ENCODE measurements at regions not wholly inside any gene's neighbourhood (a gene's known extent, or its start where the extent isn't known, plus 50 kb on each side); places are given as distances from the start of the nearest gene placed in this dataset.

DNA sequence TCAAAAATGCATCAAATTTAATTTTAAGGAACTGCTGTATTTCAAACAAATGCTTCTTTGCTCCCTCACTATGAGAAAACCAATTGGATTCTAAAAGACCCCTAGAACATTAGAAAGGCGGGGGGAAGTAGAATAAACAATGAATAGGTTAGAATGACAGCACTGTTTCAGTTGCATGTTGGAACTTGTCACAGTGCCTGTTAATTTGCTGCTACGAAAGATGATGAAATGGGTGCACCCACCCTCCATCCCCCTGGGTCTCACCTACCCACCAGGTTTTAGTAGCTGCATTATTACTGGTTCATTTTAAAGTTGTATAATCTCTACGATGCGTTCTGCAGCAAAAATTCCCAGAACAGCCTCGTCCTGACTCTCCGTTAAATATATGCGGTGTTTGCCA lies 193.0 kb upstream of the COPS8 start (continued):
- TF ChIP-seq TFDP2 (CRISPR knock-in tag; IDR thresholded peaks at IDR 0.05) (no peak), USF2 (IDR thresholded peaks at IDR 0.05; ENCODE audit: low read depth, low read length) (no peak), USF2 (CRISPR knock-in tag; IDR thresholded peaks at IDR 0.05; ENCODE audit: borderline replicate concordance) (no peak), NFE2L1 (CRISPR knock-in tag; IDR thresholded peaks at IDR 0.05; ENCODE audit: borderline replicate concordance) (no peak), HNF4A (CRISPR knock-in tag; IDR thresholded peaks at IDR 0.05) (no peak), ZNF337 (CRISPR knock-in tag; IDR thresholded peaks at IDR 0.05; ENCODE audit: borderline replicate concordance, low read depth) (no peak), ELF1 (CRISPR knock-in tag; IDR thresholded peaks at IDR 0.05) (no peak)
- TF ChIP-seq, protein P1, sequence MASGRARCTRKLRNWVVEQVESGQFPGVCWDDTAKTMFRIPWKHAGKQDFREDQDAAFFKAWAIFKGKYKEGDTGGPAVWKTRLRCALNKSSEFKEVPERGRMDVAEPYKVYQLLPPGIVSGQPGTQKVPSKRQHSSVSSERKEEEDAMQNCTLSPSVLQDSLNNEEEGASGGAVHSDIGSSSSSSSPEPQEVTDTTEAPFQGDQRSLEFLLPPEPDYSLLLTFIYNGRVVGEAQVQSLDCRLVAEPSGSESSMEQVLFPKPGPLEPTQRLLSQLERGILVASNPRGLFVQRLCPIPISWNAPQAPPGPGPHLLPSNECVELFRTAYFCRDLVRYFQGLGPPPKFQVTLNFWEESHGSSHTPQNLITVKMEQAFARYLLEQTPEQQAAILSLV (CRISPR knock-in tag; IDR thresholded peaks at IDR 0.05; ENCODE audit: borderline replicate concordance) = no peak
- TF ChIP-seq, protein P2, sequence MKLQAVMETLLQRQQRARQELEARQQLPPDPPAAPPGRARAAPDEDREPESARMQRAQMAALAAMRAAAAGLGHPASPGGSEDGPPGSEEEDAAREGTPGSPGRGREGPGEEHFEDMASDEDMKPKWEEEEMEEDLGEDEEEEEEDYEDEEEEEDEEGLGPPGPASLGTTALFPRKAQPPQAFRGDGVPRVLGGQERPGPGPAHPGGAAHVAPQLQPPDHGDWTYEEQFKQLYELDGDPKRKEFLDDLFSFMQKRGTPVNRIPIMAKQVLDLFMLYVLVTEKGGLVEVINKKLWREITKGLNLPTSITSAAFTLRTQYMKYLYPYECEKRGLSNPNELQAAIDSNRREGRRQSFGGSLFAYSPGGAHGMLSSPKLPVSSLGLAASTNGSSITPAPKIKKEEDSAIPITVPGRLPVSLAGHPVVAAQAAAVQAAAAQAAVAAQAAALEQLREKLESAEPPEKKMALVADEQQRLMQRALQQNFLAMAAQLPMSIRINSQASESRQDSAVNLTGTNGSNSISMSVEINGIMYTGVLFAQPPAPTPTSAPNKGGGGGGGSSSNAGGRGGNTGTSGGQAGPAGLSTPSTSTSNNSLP (IDR thresholded peaks at IDR 0.05; ENCODE audit: low read depth, low read length) = no peak
- TF ChIP-seq, protein P3, sequence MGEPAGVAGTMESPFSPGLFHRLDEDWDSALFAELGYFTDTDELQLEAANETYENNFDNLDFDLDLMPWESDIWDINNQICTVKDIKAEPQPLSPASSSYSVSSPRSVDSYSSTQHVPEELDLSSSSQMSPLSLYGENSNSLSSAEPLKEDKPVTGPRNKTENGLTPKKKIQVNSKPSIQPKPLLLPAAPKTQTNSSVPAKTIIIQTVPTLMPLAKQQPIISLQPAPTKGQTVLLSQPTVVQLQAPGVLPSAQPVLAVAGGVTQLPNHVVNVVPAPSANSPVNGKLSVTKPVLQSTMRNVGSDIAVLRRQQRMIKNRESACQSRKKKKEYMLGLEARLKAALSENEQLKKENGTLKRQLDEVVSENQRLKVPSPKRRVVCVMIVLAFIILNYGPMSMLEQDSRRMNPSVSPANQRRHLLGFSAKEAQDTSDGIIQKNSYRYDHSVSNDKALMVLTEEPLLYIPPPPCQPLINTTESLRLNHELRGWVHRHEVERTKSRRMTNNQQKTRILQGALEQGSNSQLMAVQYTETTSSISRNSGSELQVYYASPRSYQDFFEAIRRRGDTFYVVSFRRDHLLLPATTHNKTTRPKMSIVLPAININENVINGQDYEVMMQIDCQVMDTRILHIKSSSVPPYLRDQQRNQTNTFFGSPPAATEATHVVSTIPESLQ (CRISPR knock-in tag; conservative IDR thresholded peaks at IDR 0.05) = no peak
- TF ChIP-seq, protein P4, sequence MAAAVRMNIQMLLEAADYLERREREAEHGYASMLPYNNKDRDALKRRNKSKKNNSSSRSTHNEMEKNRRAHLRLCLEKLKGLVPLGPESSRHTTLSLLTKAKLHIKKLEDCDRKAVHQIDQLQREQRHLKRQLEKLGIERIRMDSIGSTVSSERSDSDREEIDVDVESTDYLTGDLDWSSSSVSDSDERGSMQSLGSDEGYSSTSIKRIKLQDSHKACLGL (CRISPR knock-in tag; IDR thresholded peaks at IDR 0.05) = no peak
- TF ChIP-seq, protein P5, sequence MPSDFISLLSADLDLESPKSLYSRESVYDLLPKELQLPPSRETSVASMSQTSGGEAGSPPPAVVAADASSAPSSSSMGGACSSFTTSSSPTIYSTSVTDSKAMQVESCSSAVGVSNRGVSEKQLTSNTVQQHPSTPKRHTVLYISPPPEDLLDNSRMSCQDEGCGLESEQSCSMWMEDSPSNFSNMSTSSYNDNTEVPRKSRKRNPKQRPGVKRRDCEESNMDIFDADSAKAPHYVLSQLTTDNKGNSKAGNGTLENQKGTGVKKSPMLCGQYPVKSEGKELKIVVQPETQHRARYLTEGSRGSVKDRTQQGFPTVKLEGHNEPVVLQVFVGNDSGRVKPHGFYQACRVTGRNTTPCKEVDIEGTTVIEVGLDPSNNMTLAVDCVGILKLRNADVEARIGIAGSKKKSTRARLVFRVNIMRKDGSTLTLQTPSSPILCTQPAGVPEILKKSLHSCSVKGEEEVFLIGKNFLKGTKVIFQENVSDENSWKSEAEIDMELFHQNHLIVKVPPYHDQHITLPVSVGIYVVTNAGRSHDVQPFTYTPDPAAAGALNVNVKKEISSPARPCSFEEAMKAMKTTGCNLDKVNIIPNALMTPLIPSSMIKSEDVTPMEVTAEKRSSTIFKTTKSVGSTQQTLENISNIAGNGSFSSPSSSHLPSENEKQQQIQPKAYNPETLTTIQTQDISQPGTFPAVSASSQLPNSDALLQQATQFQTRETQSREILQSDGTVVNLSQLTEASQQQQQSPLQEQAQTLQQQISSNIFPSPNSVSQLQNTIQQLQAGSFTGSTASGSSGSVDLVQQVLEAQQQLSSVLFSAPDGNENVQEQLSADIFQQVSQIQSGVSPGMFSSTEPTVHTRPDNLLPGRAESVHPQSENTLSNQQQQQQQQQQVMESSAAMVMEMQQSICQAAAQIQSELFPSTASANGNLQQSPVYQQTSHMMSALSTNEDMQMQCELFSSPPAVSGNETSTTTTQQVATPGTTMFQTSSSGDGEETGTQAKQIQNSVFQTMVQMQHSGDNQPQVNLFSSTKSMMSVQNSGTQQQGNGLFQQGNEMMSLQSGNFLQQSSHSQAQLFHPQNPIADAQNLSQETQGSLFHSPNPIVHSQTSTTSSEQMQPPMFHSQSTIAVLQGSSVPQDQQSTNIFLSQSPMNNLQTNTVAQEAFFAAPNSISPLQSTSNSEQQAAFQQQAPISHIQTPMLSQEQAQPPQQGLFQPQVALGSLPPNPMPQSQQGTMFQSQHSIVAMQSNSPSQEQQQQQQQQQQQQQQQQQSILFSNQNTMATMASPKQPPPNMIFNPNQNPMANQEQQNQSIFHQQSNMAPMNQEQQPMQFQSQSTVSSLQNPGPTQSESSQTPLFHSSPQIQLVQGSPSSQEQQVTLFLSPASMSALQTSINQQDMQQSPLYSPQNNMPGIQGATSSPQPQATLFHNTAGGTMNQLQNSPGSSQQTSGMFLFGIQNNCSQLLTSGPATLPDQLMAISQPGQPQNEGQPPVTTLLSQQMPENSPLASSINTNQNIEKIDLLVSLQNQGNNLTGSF (CRISPR knock-in tag; IDR thresholded peaks at IDR 0.05) = no peak
- TF ChIP-seq, protein P6, sequence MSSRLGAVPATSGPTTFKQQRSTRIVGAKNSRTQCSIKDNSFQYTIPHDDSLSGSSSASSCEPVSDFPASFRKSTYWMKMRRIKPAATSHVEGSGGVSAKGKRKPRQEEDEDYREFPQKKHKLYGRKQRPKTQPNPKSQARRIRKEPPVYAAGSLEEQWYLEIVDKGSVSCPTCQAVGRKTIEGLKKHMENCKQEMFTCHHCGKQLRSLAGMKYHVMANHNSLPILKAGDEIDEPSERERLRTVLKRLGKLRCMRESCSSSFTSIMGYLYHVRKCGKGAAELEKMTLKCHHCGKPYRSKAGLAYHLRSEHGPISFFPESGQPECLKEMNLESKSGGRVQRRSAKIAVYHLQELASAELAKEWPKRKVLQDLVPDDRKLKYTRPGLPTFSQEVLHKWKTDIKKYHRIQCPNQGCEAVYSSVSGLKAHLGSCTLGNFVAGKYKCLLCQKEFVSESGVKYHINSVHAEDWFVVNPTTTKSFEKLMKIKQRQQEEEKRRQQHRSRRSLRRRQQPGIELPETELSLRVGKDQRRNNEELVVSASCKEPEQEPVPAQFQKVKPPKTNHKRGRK (CRISPR knock-in tag; IDR thresholded peaks at IDR 0.05) = no peak

Measured in HepG2 (cell line).